GM12878 (cell line): ENCODE measurements at regions not wholly inside any gene's neighbourhood (a gene's known extent, or its start where the extent isn't known, plus 50 kb on each side); places are given as distances from the start of the nearest gene placed in this dataset.

Experiments
- ATAC-seq: fragments of 200-7000 bp; cut with Tn5 transposase; 3 replicates; pipeline ENCODE4 v1.9.1; 2020; ENCODE audit warnings: mild to moderate bottlenecking, moderate library complexity
- BruUV-seq: library from RNA; stranded (reverse); fragments of 400-500 nt; replicated peaks from 2 replicates; lab custom pipeline; 2021; lab: Mats Ljungman, UMichigan
- CTCF ChIA-PET: fragments of 300-600 bp; sonication (Branson Sonifier 250); formaldehyde crosslinking; extraction: SDS; loops from one replicate; lab custom pipeline; 2021; ENCODE audit warnings: inconsistent platforms; lab: Yijun Ruan, JAX
- POLR2A ChIA-PET: fragments of 350-600 bp; formaldehyde crosslinking; extraction: SDS; loops from one replicate; lab custom pipeline; 2021; ENCODE audit warnings: inconsistent platforms; lab: Charles Lee
- RAD21 ChIA-PET: fragments of 300-600 bp; sonication (Branson Sonifier 250); formaldehyde crosslinking; loops from one replicate; lab custom pipeline; 2023; ENCODE audit warnings: antibody characterized with exemption; ENCODE audit not compliant: unreplicated experiment; lab: Charles Lee
- SMC1A ChIA-PET: fragments of 300-600 bp; sonication (Branson Sonifier 250); formaldehyde crosslinking; loops from one replicate; lab custom pipeline; 2023; ENCODE audit not compliant: unreplicated experiment, uncharacterized antibody; lab: Charles Lee
- DNase-seq: peaks from one replicate; pipeline ENCODE4 v3.0.0-alpha.2; 2011; ENCODE audit warnings: low read depth, low spot score
- FAIRE-seq: peaks from 3 replicates; lab custom pipeline; 2011; peaks lifted over from hg19 to GRCh38; lab: Jason Lieb, UNC
- H2AFZ ChIP-seq: 2 replicates; pipeline ENCODE4 v1.6.0; 2011; ENCODE audit warnings: low read depth, low read length, control low read depth; ENCODE audit not compliant: control insufficient read depth
- H3K27ac ChIP-seq: 2 replicates; pipeline ENCODE4 v1.5.1; 2011; ENCODE audit warnings: control low read depth; ENCODE audit not compliant: control insufficient read depth, insufficient read depth
- H3K27me3 ChIP-seq, 2 experiments: replicated peaks in 1 of 2; 2 replicates each; pipeline versions ENCODE4 v1.6.0 to v1.6.1; 2011; ENCODE audit warnings: low read length in 1 of 2; ENCODE audit not compliant: control insufficient read depth in 2 of 2, insufficient read depth in 2 of 2
- H3K36me3 ChIP-seq, 2 experiments: 2 replicates each; pipeline ENCODE4 v1.5.1; 2011; ENCODE audit warnings: low read length in 1 of 2; ENCODE audit not compliant: control insufficient read depth in 2 of 2, insufficient read depth in 2 of 2
- H3K4me1 ChIP-seq: 2 replicates; pipeline ENCODE4 v1.6.1; 2011; ENCODE audit warnings: mild to moderate bottlenecking, low read length, moderate library complexity, mixed read lengths; ENCODE audit not compliant: control insufficient read depth, insufficient read depth
- H3K4me2 ChIP-seq: 2 replicates; pipeline ENCODE4 v1.6.0; 2011; ENCODE audit warnings: control low read depth; ENCODE audit not compliant: control insufficient read depth, insufficient read depth
- H3K4me3 ChIP-seq: fragments of 200-600 bp; sonication (generic); 2 replicates; pipeline ENCODE4 v1.5.1; 2016
- H3K79me2 ChIP-seq: 2 replicates; pipeline ENCODE4 v1.6.0; 2011; ENCODE audit warnings: low read length; ENCODE audit not compliant: control insufficient read depth, insufficient read depth
- H3K9ac ChIP-seq: 2 replicates; pipeline ENCODE4 v1.8.0; 2011; ENCODE audit warnings: low read length, control low read depth, mixed read lengths; ENCODE audit not compliant: control insufficient read depth, insufficient read depth
- H3K9me3 ChIP-seq: replicated peaks from 3 replicates; pipeline ENCODE4 v1.5.1; 2011; ENCODE audit warnings: mild to moderate bottlenecking, low read length; ENCODE audit not compliant: control insufficient read depth, insufficient read depth
- H4K20me1 ChIP-seq: 2 replicates; pipeline ENCODE4 v1.6.0; 2011; ENCODE audit not compliant: control insufficient read depth, insufficient read depth
- BCL3 ChIP-seq: IDR thresholded peaks from 2 replicates; pipeline ENCODE4 v1.6.1; 2011; ENCODE audit warnings: borderline replicate concordance, low read depth, mild to moderate bottlenecking, moderate library complexity, low read length; ENCODE audit not compliant: insufficient read depth, poor library complexity, severe bottlenecking
- BHLHE40 ChIP-seq, 2 experiments: fragments of 450-650 bp in 1 of 2; IDR thresholded peaks; 2 replicates each; pipeline ENCODE4 v1.6.1; 2011 to 2017; ENCODE audit warnings: low read depth in 2 of 2, borderline replicate concordance in 1 of 2, improper control_type of control experiment in 1 of 2, low read length in 1 of 2, mild to moderate bottlenecking in 1 of 2
- BMI1 ChIP-seq: fragments of 450-650 bp; IDR thresholded peaks from 2 replicates; pipeline ENCODE4 v1.6.1; 2016; ENCODE audit warnings: mild to moderate bottlenecking, moderate library complexity, borderline replicate concordance
- CREM ChIP-seq: IDR thresholded peaks from 2 replicates; pipeline ENCODE4 v1.6.1; 2014; ENCODE audit warnings: antibody characterized with exemption, low read depth
- HCFC1 ChIP-seq: fragments of 150-350 bp; IDR thresholded peaks from 2 replicates; pipeline ENCODE4 v1.6.1; 2014; ENCODE audit warnings: low read length
- LARP7 ChIP-seq: fragments of 450-650 bp; IDR thresholded peaks from 2 replicates; pipeline ENCODE4 v1.6.1; 2017; ENCODE audit warnings: mild to moderate bottlenecking
- MXI1 ChIP-seq: fragments of 150-350 bp; IDR thresholded peaks from 2 replicates; pipeline ENCODE4 v1.6.1; 2011; ENCODE audit warnings: low read depth, mild to moderate bottlenecking, inconsistent platforms, low read length, improper control_type of control experiment
- NR2F1 ChIP-seq: fragments of 450-650 bp; conservative IDR thresholded peaks from 2 replicates; pipeline ENCODE4 v1.6.1; 2017; ENCODE audit warnings: mild to moderate bottlenecking
- RCOR1 ChIP-seq: conservative IDR thresholded peaks from 2 replicates; pipeline ENCODE4 v1.6.1; 2012; ENCODE audit warnings: low read depth, low read length, improper control_type of control experiment
- REST ChIP-seq: IDR thresholded peaks from 2 replicates; pipeline ENCODE4 v1.6.1; 2012; ENCODE audit warnings: mild to moderate bottlenecking, low read depth, low read length
- SIN3A ChIP-seq: IDR thresholded peaks from 2 replicates; pipeline ENCODE4 v1.6.1; 2012; ENCODE audit warnings: low read depth, low read length, improper control_type of control experiment
- TCF3 ChIP-seq: IDR thresholded peaks from 2 replicates; pipeline ENCODE4 v1.6.1; 2012; ENCODE audit warnings: low read depth, mild to moderate bottlenecking, low read length, borderline replicate concordance; ENCODE audit not compliant: insufficient read depth
- ZSCAN29 ChIP-seq: fragments of 450-650 bp; IDR thresholded peaks from 2 replicates; pipeline ENCODE4 v1.6.1; 2017; ENCODE audit warnings: mild to moderate bottlenecking, moderate library complexity
- WGBS: methylation state at CpG from one replicate; pipeline ENCODE4 v1.1.6; 2016; ENCODE audit warnings: low lambda C conversion rate; ENCODE audit not compliant: insufficient replicate concordance, insufficient coverage; ENCODE audit errors: missing lambda C conversion rate; 5-methylcytosine and 5-hydroxymethylcytosine counted together
- in situ Hi-C: fragments of 300-500 bp; cut with MboI; formaldehyde crosslinking; loops from 9 replicates; pipeline ENCODE4 v1.14.3; 2018; ENCODE audit warnings: mixed read lengths
- intact Hi-C: fragments of 100-400 bp; cut with micrococcal nuclease; formaldehyde crosslinking; loops from one replicate; pipeline ENCODE4 v1.14.2; 2022; ENCODE audit not compliant: unreplicated experiment

- ATAC-seq (no peak), DNase-seq (no peak), FAIRE-seq (no peak)
- Histone ChIP-seq H3K4me3 (no peak overlapping the region), H2AFZ (no peak overlapping the region), H3K36me3 (no peaks in the 10 kb centered on the region), H3K27ac (no peak overlapping the region), H3K4me2 (no peak overlapping the region), H3K27me3 (no peaks in the 10 kb centered on the region), H4K20me1 (no peaks in the 10 kb centered on the region), H3K79me2 (no peaks in the 10 kb centered on the region)
- BruUV-seq, result no TSS peak
- in situ Hi-C loops, result no loop called here
- no peak for TF ChIP-seq CREM
- no peak for TF ChIP-seq MXI1
- no peak for TF ChIP-seq NR2F1
- TF ChIP-seq, all 136 proteins: peak for 0
- 76% methylated on average over 6 of the region's 6 CpGs for WGBS
- no peak overlapping the region for H3K9ac ChIP-seq
- intact Hi-C loops, result no loop called here
- CTCF ChIA-PET, result interaction anchor here (1.5 kb wide), 1 partner anchor 23 kb away, joined by 3 read pairs; no protein-coding TSS in a partner anchor
- H3K4me1 ChIP-seq, result no peaks in the 10 kb centered on the region
- RAD21 ChIA-PET, result no interaction called here
- peaks cover 5% of the 10 kb centered on the region; the same call in 2 of the 3 replicates for H3K9me3 ChIP-seq
- POLR2A ChIA-PET, result interaction anchor here (0.6 kb wide), 1 partner anchor 108 kb away, joined by 3 read pairs; no protein-coding TSS in a partner anchor
- SMC1A ChIA-PET, result no interaction called here
Measured at GRCh38 chr2:38138996-38139395, 63.0 kb upstream of the CYP1B1 start.

GRCh38 chr2:38138419-38138818, 62.5 kb upstream of the CYP1B1 start:
- no TSS peak for BruUV-seq
- no peak overlapping the region for H3K27ac ChIP-seq
- ChIA-PET CTCF (interaction anchor here (1.5 kb wide), 1 partner anchor 23 kb away, joined by 3 read pairs; no protein-coding TSS in a partner anchor), SMC1A (no interaction called here), RAD21 (no interaction called here), POLR2A (no interaction called here)
- H3K4me1 ChIP-seq, result no peaks in the 10 kb centered on the region
- H3K9me3 ChIP-seq, result peaks cover 3% of the 10 kb centered on the region; the same call in 2 of the 3 replicates
- DNase-seq, result no peak
- WGBS, result 74% methylated on average over 10 of the region's 10 CpGs
- no peak for ATAC-seq
- no peaks in the 10 kb centered on the region for H4K20me1 ChIP-seq
- no peak overlapping the region for H3K4me3 ChIP-seq
- H3K27me3 ChIP-seq, result no peaks in the 10 kb centered on the region
- no peaks in the 10 kb centered on the region for H3K36me3 ChIP-seq
- no peak for FAIRE-seq
- no peak overlapping the region for H3K9ac ChIP-seq
- no peak overlapping the region for H3K4me2 ChIP-seq
- no peaks in the 10 kb centered on the region for H3K79me2 ChIP-seq
- intact Hi-C loops (no loop called here), in situ Hi-C loops (no loop called here)
- H2AFZ ChIP-seq, result no peak overlapping the region
- TF ChIP-seq ZSCAN29 (no peak), LARP7 (no peak), BMI1 (no peak), BHLHE40 (IDR thresholded peaks at IDR 0.05; ENCODE audit: borderline replicate concordance in 1 of 2, low read depth in 2 of 2, low read length in 1 of 2) (no peak), REST (no peak), BCL3 (no peak), SIN3A (no peak), HCFC1 (no peak), TCF3 (no peak), RCOR1 (no peak)
